Endothelial cell of umbilical vein (primary cell): ENCODE measurements at regions not wholly inside any gene's neighbourhood (a gene's known extent, or its start where the extent isn't known, plus 50 kb on each side); places are given as distances from the start of the nearest gene placed in this dataset.

Source experiments
- BruUV-seq: library from RNA; stranded (reverse); fragments of 400-500 nt; replicated peaks from 2 replicates; lab custom pipeline; 2021; lab: Mats Ljungman, UMichigan
- CTCF ChIA-PET: fragments of 300-600, 350-600 bp; sonication (Branson Sonifier 250); formaldehyde crosslinking; loops from one replicate; lab custom pipeline; 2021; ENCODE audit warnings: antibody characterized with exemption, inconsistent platforms; lab: Charles Lee
- POLR2A ChIA-PET: fragments of 300-600, 350-600 bp; sonication (Branson Sonifier 250); formaldehyde crosslinking; loops from one replicate; lab custom pipeline; 2021; ENCODE audit warnings: antibody characterized with exemption, inconsistent platforms; lab: Charles Lee
- DNase-seq: peaks from one replicate; pipeline ENCODE4 v3.0.0-alpha.2; 2011; ENCODE audit warnings: low read depth, low spot score
- FAIRE-seq: peaks from 2 replicates; lab custom pipeline; 2011; peaks lifted over from hg19 to GRCh38; lab: Jason Lieb, UNC
- H2AFZ ChIP-seq: 2 replicates; pipeline ENCODE4 v1.6.0; 2012; ENCODE audit warnings: low read depth, low read length, control low read depth, inconsistent platforms
- H3K27ac ChIP-seq: 2 replicates; pipeline ENCODE4 v1.5.1; 2011; ENCODE audit warnings: low read depth, mild to moderate bottlenecking, control low read depth, low read length, moderate library complexity; ENCODE audit not compliant: insufficient read depth
- H3K27me3 ChIP-seq, 2 experiments: 2 replicates each; pipeline versions ENCODE4 v1.6.0 to v1.6.1; 2011; ENCODE audit warnings: low read length in 2 of 2, mixed read lengths in 1 of 2; ENCODE audit not compliant: control insufficient read depth in 2 of 2, insufficient read depth in 2 of 2
- H3K36me3 ChIP-seq, 2 experiments: 2 replicates in 1 of 2; 3 replicates in 1 of 2; pipeline ENCODE4 v1.5.1; 2011; ENCODE audit warnings: low read length in 2 of 2, mild to moderate bottlenecking in 1 of 2, moderate library complexity in 1 of 2; ENCODE audit not compliant: control insufficient read depth in 2 of 2, insufficient read depth in 2 of 2; ENCODE audit errors: extremely low read depth in 1 of 2
- H3K4me1 ChIP-seq: 3 replicates; pipeline ENCODE4 v1.5.1; 2011; ENCODE audit warnings: mild to moderate bottlenecking, low read length; ENCODE audit not compliant: control insufficient read depth, insufficient read depth; ENCODE audit errors: extremely low read depth
- H3K4me2 ChIP-seq: 2 replicates; pipeline ENCODE4 v1.6.1; 2011; ENCODE audit warnings: low read length, control low read depth, mixed read lengths; ENCODE audit not compliant: insufficient read depth
- H3K4me3 ChIP-seq, 3 experiments: fragments of 200-600 bp in 1 of 3; sonication (generic), shearing (Covaris generic) in 1 of 3; replicated peaks in 1 of 3; 2 replicates each; pipeline ENCODE4 v1.5.1; 2011 to 2016; ENCODE audit warnings: control low read depth in 3 of 3, low read length in 3 of 3, mild to moderate bottlenecking in 2 of 3, inconsistent platforms in 1 of 3, low read depth in 1 of 3, moderate library complexity in 1 of 3; ENCODE audit not compliant: insufficient read depth in 1 of 3
- H3K79me2 ChIP-seq: 2 replicates; pipeline ENCODE4 v1.6.0; 2012; ENCODE audit warnings: low read length, inconsistent platforms; ENCODE audit not compliant: control insufficient read depth, insufficient read depth
- H3K9ac ChIP-seq: replicated peaks from 2 replicates; pipeline ENCODE3; 2011; ENCODE audit warnings: low read length, control low read depth; ENCODE audit not compliant: insufficient read depth; ENCODE audit errors: extremely low read depth
- H3K9me1 ChIP-seq: replicated peaks from 3 replicates; pipeline ENCODE4 v1.6.0; 2011; ENCODE audit warnings: mild to moderate bottlenecking, low read length; ENCODE audit not compliant: control insufficient read depth, insufficient read depth; ENCODE audit errors: extremely low read depth
- H3K9me3 ChIP-seq: replicated peaks from 2 replicates; pipeline ENCODE4 v1.5.1; 2012; ENCODE audit warnings: low read length, inconsistent platforms; ENCODE audit not compliant: control insufficient read depth, insufficient read depth
- H4K20me1 ChIP-seq: replicated peaks from 2 replicates; pipeline ENCODE3; 2011; ENCODE audit warnings: mild to moderate bottlenecking, low read length; ENCODE audit not compliant: control insufficient read depth, insufficient read depth; ENCODE audit errors: extremely low read depth
- EZH2 ChIP-seq: IDR thresholded peaks from 2 replicates; pipeline ENCODE4 v1.6.1; 2012; ENCODE audit warnings: borderline replicate concordance, low read depth, mild to moderate bottlenecking, moderate library complexity, low read length, inconsistent platforms; ENCODE audit not compliant: severe bottlenecking
- GATA2 ChIP-seq: IDR thresholded peaks from 2 replicates; pipeline ENCODE4 v1.7.0; 2011; ENCODE audit warnings: low read depth, mild to moderate bottlenecking, moderate library complexity, mixed read lengths, low read length; ENCODE audit not compliant: insufficient read length, insufficient read depth
- MAX ChIP-seq: IDR thresholded peaks from 2 replicates; pipeline ENCODE4 v1.6.1; 2011; ENCODE audit not compliant: insufficient read depth, insufficient read length
- MYC ChIP-seq: IDR thresholded peaks from one replicate; pipeline ENCODE4 v1.6.1; 2011; ENCODE audit warnings: mild to moderate bottlenecking, low read depth, low read length
- dilution Hi-C: fragments of 300-500 bp; cut with MboI; formaldehyde crosslinking; loops from one replicate; pipeline ENCODE4 v1.15.0; 2019; ENCODE audit warnings: low sequenced_read_pairs; ENCODE audit not compliant: extremely low pct_ligation_motif_present
- intact Hi-C: fragments of 100-400 bp; cut with micrococcal nuclease; formaldehyde crosslinking; loops from one replicate; pipeline ENCODE4 v1.10.0; 2022
- TF ChIP-seq, protein P1 (sequence below), 2 donors: IDR thresholded peaks; 1 replicate in 1 of 2; 2 replicates in 1 of 2; pipeline ENCODE4 v1.5.1; 2011; ENCODE audit warnings: low read length in 2 of 2, mild to moderate bottlenecking in 2 of 2, moderate library complexity in 2 of 2, control low read depth in 1 of 2, inconsistent platforms in 1 of 2, low read depth in 1 of 2; ENCODE audit not compliant: insufficient read depth in 1 of 2; ENCODE audit errors: extremely low read depth in 1 of 2

DNA sequence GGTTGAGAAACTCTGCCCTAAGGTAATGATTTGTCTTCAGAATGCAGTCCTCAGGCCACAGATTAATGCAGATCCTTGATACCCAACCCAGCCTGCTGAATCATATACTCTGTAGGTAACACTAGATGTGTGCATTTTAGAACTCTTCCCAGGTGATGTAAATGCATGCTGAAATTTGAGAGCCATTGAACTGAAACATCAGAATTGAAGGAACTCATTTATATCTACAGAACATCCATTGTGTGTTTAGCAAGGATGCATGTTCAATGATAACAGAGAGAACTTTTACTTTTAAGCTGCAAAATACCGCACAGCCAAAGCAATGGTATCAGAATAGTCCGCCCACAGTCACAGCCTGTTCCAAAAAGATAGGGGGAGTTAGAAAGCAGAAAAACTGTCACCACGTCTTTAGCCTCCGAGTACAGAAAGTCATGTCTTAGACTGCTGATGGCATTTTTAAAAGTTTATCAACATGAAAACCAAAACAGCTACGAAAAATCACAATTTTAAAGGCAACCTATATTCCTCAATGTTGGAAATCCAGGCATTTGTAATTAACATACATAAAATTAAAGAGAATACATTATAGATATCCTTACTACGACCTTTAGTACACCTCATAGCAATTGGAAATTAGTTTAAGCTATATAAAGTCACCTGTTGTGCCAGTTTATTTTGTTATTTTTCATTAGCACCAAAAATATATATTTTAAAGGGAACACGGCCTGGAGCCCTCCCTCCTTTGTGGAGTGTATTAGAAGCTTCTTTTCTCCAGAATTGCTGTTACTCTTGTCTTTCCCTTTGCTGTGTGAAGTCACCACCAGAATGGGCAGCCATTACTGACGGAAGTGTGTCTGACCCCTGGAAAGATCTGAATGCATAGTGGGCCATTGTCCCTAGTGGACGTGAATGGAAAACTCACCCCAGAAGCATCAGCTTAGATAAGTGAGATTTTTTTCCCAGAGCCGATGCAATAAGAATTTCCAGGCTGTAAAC lies 65.8 kb upstream of the PRKAR2B start:
- DNase-seq (no peak), FAIRE-seq (no peak)
- H2AFZ ChIP-seq = no peak overlapping the region
- intact Hi-C loops = no loop called here
- H3K9ac ChIP-seq = no peak overlapping the region
- POLR2A ChIA-PET = no interaction called here
- no peak overlapping the region for H3K4me2 ChIP-seq
- no peaks in the 10 kb centered on the region for H3K9me1 ChIP-seq
- no TSS peak for BruUV-seq
- no peaks in the 10 kb centered on the region for H3K79me2 ChIP-seq
- H3K4me1 ChIP-seq = peaks cover 5% of the 10 kb centered on the region
- dilution Hi-C loops = no loop called here
- H3K4me3 ChIP-seq = no peak overlapping the region
- peaks cover 0 to 2% of the 10 kb centered on the region in 2 experiments for H3K27me3 ChIP-seq
- CTCF ChIA-PET = interaction anchor here (0.6 to 1.6 kb wide), 5 partner anchors 16 to 32 kb away, joined by 3 to 8 read pairs (median 3); no protein-coding TSS in a partner anchor
- no peak overlapping the region for H3K27ac ChIP-seq
- H3K9me3 ChIP-seq = no peaks in the 10 kb centered on the region
- no peaks in the 10 kb centered on the region for H4K20me1 ChIP-seq
- no peaks in the 10 kb centered on the region for H3K36me3 ChIP-seq
- TF ChIP-seq, protein P1, sequence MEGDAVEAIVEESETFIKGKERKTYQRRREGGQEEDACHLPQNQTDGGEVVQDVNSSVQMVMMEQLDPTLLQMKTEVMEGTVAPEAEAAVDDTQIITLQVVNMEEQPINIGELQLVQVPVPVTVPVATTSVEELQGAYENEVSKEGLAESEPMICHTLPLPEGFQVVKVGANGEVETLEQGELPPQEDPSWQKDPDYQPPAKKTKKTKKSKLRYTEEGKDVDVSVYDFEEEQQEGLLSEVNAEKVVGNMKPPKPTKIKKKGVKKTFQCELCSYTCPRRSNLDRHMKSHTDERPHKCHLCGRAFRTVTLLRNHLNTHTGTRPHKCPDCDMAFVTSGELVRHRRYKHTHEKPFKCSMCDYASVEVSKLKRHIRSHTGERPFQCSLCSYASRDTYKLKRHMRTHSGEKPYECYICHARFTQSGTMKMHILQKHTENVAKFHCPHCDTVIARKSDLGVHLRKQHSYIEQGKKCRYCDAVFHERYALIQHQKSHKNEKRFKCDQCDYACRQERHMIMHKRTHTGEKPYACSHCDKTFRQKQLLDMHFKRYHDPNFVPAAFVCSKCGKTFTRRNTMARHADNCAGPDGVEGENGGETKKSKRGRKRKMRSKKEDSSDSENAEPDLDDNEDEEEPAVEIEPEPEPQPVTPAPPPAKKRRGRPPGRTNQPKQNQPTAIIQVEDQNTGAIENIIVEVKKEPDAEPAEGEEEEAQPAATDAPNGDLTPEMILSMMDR (IDR thresholded peaks at IDR 0.05; ENCODE audit: extremely low read depth in 1 of 2, insufficient read depth in 1 of 2, low read depth in 1 of 2, low read length in 2 of 2) = no peak
- TF ChIP-seq EZH2 (no peak), MAX (no peak), MYC (no peak), GATA2 (no peak)
